ENCODE measurements at regions not wholly inside any gene's neighbourhood (a gene's known extent, or its start where the extent isn't known, plus 50 kb on each side); places are given as distances from the start of the nearest gene placed in this dataset.

DNA sequence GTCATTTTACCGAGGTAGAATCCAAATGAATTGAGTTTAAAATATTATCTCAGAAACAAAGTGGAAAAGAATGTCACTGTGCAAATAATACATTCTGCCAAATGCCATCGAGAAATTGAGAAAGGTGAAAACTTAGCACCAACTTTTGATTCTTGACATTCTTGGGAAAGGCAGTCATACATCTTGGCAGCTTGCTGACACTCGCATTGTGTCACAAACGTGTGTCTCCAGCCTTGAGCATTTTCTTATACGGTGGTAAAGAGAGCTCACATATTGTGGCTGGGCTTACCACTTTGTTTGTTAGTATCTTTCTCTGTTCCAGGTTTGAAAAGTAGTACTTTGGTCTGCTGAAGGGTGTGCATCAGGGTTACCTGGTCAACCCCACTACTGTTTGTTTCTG, 1456.1 kb downstream of the BRINP3 start:
- no peak for TF ChIP-seq CTCF (IDR thresholded peaks at IDR 0.05 in 8 of 11, conservative IDR thresholded peaks at IDR 0.05 in 3 of 11)
- TF ChIP-seq POLR2AphosphoS5 (IDR thresholded peaks at IDR 0.05), result no peak
